ENCODE measurements at regions not wholly inside any gene's neighbourhood (a gene's known extent, or its start where the extent isn't known, plus 50 kb on each side); places are given as distances from the start of the nearest gene placed in this dataset.

- TF ChIP-seq YY1 (IDR thresholded peaks at IDR 0.05; ENCODE audit: extremely low read depth, insufficient replicate concordance, low read depth, low read length): no peak
- no peak for TF ChIP-seq ZFX (IDR thresholded peaks at IDR 0.05)
- no peak for TF ChIP-seq SIN3A (IDR thresholded peaks at IDR 0.05; ENCODE audit: low read depth)
- TF ChIP-seq CBX3 (IDR thresholded peaks at IDR 0.05; ENCODE audit: low read depth): no peak
- no peak for TF ChIP-seq SRF (IDR thresholded peaks at IDR 0.05; ENCODE audit: low read depth)
- no peak for TF ChIP-seq EZH2 (IDR thresholded peaks at IDR 0.05)
- TF ChIP-seq FOSL1 (IDR thresholded peaks at IDR 0.05; ENCODE audit: low read depth): no peak
- TF ChIP-seq ELF1 (IDR thresholded peaks at IDR 0.05; ENCODE audit: borderline replicate concordance, low read depth): no peak
These were observed 405.0 kb upstream of the SLC39A10 start (continued) for GRCh38 chr2:195252018-195252417.

DNA sequence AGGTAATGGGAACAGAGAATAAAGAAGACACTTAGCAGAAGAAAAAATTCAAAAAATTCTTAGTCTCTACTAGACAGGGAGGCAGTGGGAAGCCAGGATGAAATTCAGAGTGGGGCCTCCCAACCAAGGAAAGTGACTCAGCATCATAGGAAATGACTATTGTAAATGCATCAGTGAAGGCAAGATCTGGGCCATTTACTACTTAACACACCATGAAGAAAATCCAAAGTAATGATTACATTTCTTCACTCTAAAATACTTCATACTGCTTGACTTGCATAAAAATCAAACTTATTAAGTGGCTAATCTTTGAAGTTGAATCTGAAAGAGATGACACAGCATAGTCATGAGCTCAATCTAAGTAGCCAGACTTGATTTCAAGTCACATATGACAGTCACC is 405.8 kb upstream of the SLC39A10 start:
- no peak overlapping the region for H3K4me2 ChIP-seq (ENCODE audit: low read length)
- DNase-seq (ENCODE audit: low read depth, low spot score) (no peak), ATAC-seq (no peak)
- no peak overlapping the region for H2AFZ ChIP-seq (ENCODE audit: low read depth, low read length, poor library complexity, severe bottlenecking)
- ChIA-PET CTCF (no interaction called here), RAD21 (ENCODE audit: low non-redundant PET in 1 of 2, low total read pairs in 2 of 2, uncharacterized antibody in 2 of 2, unreplicated experiment in 2 of 2) (no interaction called here), POLR2A (no interaction called here)
- H3K4me1 ChIP-seq (ENCODE audit: control insufficient read depth in 1 of 2, insufficient read depth in 2 of 2, low read length in 2 of 2): no peaks in the 10 kb centered on the region
- H3K9me2 ChIP-seq (ENCODE audit: insufficient read depth): no peaks in the 10 kb centered on the region
- no peaks in the 10 kb centered on the region for H3K27me3 ChIP-seq (ENCODE audit: insufficient read depth, low read length)
- H3K36me3 ChIP-seq (ENCODE audit: control insufficient read depth in 1 of 2, insufficient read depth in 2 of 2, low read length in 2 of 2): no peaks in the 10 kb centered on the region
- H3K27ac ChIP-seq (ENCODE audit: low read depth, low read length): no peak overlapping the region
- no peaks in the 10 kb centered on the region for H3K79me2 ChIP-seq (ENCODE audit: insufficient read depth, low read length)
- H4K20me1 ChIP-seq (ENCODE audit: insufficient read depth): no peaks in the 10 kb centered on the region
- no TSS peak for BruUV-seq (replicated peaks)
- TF ChIP-seq, protein P1, sequence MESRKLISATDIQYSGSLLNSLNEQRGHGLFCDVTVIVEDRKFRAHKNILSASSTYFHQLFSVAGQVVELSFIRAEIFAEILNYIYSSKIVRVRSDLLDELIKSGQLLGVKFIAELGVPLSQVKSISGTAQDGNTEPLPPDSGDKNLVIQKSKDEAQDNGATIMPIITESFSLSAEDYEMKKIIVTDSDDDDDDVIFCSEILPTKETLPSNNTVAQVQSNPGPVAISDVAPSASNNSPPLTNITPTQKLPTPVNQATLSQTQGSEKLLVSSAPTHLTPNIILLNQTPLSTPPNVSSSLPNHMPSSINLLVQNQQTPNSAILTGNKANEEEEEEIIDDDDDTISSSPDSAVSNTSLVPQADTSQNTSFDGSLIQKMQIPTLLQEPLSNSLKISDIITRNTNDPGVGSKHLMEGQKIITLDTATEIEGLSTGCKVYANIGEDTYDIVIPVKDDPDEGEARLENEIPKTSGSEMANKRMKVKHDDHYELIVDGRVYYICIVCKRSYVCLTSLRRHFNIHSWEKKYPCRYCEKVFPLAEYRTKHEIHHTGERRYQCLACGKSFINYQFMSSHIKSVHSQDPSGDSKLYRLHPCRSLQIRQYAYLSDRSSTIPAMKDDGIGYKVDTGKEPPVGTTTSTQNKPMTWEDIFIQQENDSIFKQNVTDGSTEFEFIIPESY (IDR thresholded peaks at IDR 0.05; ENCODE audit: extremely low read depth, insufficient replicate concordance, low read length): no peak
- no peak for TF ChIP-seq ZFX (IDR thresholded peaks at IDR 0.05)
- TF ChIP-seq TCF7L2 (IDR thresholded peaks at IDR 0.05; ENCODE audit: borderline replicate concordance, extremely low read depth, insufficient read depth, insufficient read length): no peak
- TF ChIP-seq ELF1 (IDR thresholded peaks at IDR 0.05; ENCODE audit: borderline replicate concordance, low read depth): no peak
- no peak for TF ChIP-seq ATF3 (IDR thresholded peaks at IDR 0.05)
- no peak for TF ChIP-seq EZH2phosphoT487 (IDR thresholded peaks at IDR 0.05; ENCODE audit: borderline replicate concordance)
- no peak for TF ChIP-seq FOSL1 (IDR thresholded peaks at IDR 0.05; ENCODE audit: low read depth)
- TF ChIP-seq RAD21 (IDR thresholded peaks at IDR 0.05; ENCODE audit: low read depth): no peak
- TF ChIP-seq YY1 (IDR thresholded peaks at IDR 0.05; ENCODE audit: extremely low read depth, insufficient replicate concordance, low read depth, low read length): no peak
- TF ChIP-seq REST (IDR thresholded peaks at IDR 0.05; ENCODE audit: low read depth): no peak
- no peak for TF ChIP-seq SP1 (IDR thresholded peaks at IDR 0.05; ENCODE audit: low read depth)
- no peak for TF ChIP-seq CBX3 (IDR thresholded peaks at IDR 0.05; ENCODE audit: low read depth)
- TF ChIP-seq EGR1 (IDR thresholded peaks at IDR 0.05; ENCODE audit: low read depth): no peak
- TF ChIP-seq, protein P2, sequence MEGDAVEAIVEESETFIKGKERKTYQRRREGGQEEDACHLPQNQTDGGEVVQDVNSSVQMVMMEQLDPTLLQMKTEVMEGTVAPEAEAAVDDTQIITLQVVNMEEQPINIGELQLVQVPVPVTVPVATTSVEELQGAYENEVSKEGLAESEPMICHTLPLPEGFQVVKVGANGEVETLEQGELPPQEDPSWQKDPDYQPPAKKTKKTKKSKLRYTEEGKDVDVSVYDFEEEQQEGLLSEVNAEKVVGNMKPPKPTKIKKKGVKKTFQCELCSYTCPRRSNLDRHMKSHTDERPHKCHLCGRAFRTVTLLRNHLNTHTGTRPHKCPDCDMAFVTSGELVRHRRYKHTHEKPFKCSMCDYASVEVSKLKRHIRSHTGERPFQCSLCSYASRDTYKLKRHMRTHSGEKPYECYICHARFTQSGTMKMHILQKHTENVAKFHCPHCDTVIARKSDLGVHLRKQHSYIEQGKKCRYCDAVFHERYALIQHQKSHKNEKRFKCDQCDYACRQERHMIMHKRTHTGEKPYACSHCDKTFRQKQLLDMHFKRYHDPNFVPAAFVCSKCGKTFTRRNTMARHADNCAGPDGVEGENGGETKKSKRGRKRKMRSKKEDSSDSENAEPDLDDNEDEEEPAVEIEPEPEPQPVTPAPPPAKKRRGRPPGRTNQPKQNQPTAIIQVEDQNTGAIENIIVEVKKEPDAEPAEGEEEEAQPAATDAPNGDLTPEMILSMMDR (IDR thresholded peaks at IDR 0.05 in 2 of 3, conservative IDR thresholded peaks at IDR 0.05 in 1 of 3; ENCODE audit: borderline replicate concordance in 1 of 3, insufficient read depth in 1 of 3, low read depth in 2 of 3, low read length in 2 of 3): no peak
- no peak for TF ChIP-seq SRF (IDR thresholded peaks at IDR 0.05; ENCODE audit: low read depth)
- no peak for TF ChIP-seq POLR2AphosphoS5 (IDR thresholded peaks at IDR 0.05; ENCODE audit: low read depth, low read length)
- no peaks in the 10 kb centered on the region for H3K9me3 ChIP-seq (ENCODE audit: control insufficient read depth in 1 of 2, insufficient read depth in 1 of 2, low read depth in 1 of 2, low read length in 2 of 2)
- no peak overlapping the region for H3K9ac ChIP-seq (ENCODE audit: low read length)
- intact Hi-C loops (cut with micrococcal nuclease): loop anchor here (10.0 kb wide), 1 partner anchor 296 kb away; no protein-coding TSS in a partner anchor
- H3K4me3 ChIP-seq (replicated peaks in 1 of 2; ENCODE audit: low read depth in 1 of 2, low read length in 2 of 2): no peak overlapping the region

All from HCT116 (cell line).